Ovary (tissue), 7 donors: ENCODE measurements at regions not wholly inside any gene's neighbourhood (a gene's known extent, or its start where the extent isn't known, plus 50 kb on each side); places are given as distances from the start of the nearest gene placed in this dataset.

ENCODE experiments used
- DNase-seq, 5 donors: peaks; one replicate each; pipeline ENCODE4 v3.0.0-alpha.2; 2019 to 2020
- H3K27ac ChIP-seq, 2 donors: fragments of 200-600 bp; one replicate each; pipeline versions ENCODE4 v1.5.1 to v1.8.0; 2019 to 2022
- H3K27me3 ChIP-seq: fragments of 200-600 bp; one replicate; pipeline ENCODE4 v1.8.0; 2022
- H3K36me3 ChIP-seq: fragments of 200-600 bp; sonication (generic); one replicate; pipeline ENCODE4 v1.5.1; 2019
- H3K4me1 ChIP-seq: one replicate; pipeline ENCODE4 v1.8.1; 2013; ENCODE audit warnings: mild to moderate bottlenecking, moderate library complexity; ENCODE audit not compliant: insufficient read depth
- H3K4me3 ChIP-seq: fragments of 200-600 bp; sonication (generic); one replicate; pipeline ENCODE4 v1.5.1; 2017
- H3K9me3 ChIP-seq, 2 donors: fragments of 200-600 bp in 1 of 2; sonication (generic) in 1 of 2; one replicate each; pipeline versions ENCODE4 v1.5.1 to v1.8.1; 2013 to 2019; ENCODE audit warnings: mild to moderate bottlenecking in 1 of 2, moderate library complexity in 1 of 2
- CTCF ChIP-seq, 3 donors: fragments of 450-650 bp in 2 of 3; fragments of 200-600 bp in 1 of 3; IDR thresholded peaks; one replicate each; pipeline versions ENCODE4 v1.5.1 to v1.8.0; 2016 to 2022; ENCODE audit warnings: antibody characterized with exemption in 3 of 3, mild to moderate bottlenecking in 1 of 3
- EP300 ChIP-seq: sonication (generic); formaldehyde crosslinking; IDR thresholded peaks from one replicate; pipeline ENCODE4 v1.6.1; 2017; ENCODE audit warnings: antibody characterized with exemption
- POLR2A ChIP-seq: fragments of 450-650 bp; IDR thresholded peaks from one replicate; pipeline ENCODE4 v1.6.1; 2017; ENCODE audit warnings: antibody characterized with exemption, mild to moderate bottlenecking, moderate library complexity
- WGBS, 3 donors: extraction: QIAGEN DNeasy Blood & Tissue Kit in 1 of 3; methylation state at CpG; one replicate each; pipeline versions ENCODE4 v1.1.5 to v1.1.7; 2013 to 2017; 5-methylcytosine and 5-hydroxymethylcytosine counted together
- intact Hi-C, 4 donors: fragments of 100-400 bp; cut with DNase I; formaldehyde crosslinking; loops; one replicate each; pipeline versions ENCODE4 v1.11.0 to v1.15.1; 2022 to 2023
- donor health status: DM: no; HTN: no; CAD: no; lungs with moderate emphysema.
- donor health status: DM: no; HTN: no; CAD: no.
- donor health status: Bipolar disorder and iron deficiency.
- donor health status: DM: no; HTN: no; CAD: no.
- donor health status: DM: yes; HTN: yes; CAD: no.

DNA sequence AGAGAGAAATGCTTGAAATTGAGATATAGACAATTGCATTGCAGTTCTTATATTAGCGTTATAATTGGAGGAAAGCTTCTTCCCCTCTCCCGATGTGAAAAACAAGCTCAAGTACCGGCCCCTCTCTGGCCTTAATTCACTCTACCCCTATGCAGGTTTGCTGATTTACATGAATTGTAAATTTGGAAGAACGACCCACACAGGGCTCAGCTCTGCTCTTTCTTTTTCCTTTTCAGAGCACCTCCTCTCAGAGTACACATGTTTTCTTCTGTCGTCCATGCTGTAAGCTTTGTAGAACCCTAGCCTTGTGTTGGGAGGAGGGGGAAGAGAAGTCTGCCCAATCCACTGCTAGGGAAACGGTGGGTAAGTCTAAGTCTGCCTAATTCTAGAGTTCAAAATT, 140.8 kb downstream of the IQUB start:
- Histone ChIP-seq H3K9me3 (no peaks in the 10 kb centered on the region), H3K4me1 (peaks cover 4% of the 10 kb centered on the region), H3K27ac (no peak overlapping the region), H3K36me3 (no peaks in the 10 kb centered on the region), H3K4me3 (no peak overlapping the region), H3K27me3 (no peaks in the 10 kb centered on the region)
- no peak for TF ChIP-seq CTCF (IDR thresholded peaks at IDR 0.05)
- no peak for TF ChIP-seq EP300
- no peak for TF ChIP-seq POLR2A
- 68 to 75% (median 72%) methylated on average over 6 of the region's 6 CpGs for WGBS, 3 donors
- DNase-seq, result no peak
- intact Hi-C loops, result no loop called here

DNA sequence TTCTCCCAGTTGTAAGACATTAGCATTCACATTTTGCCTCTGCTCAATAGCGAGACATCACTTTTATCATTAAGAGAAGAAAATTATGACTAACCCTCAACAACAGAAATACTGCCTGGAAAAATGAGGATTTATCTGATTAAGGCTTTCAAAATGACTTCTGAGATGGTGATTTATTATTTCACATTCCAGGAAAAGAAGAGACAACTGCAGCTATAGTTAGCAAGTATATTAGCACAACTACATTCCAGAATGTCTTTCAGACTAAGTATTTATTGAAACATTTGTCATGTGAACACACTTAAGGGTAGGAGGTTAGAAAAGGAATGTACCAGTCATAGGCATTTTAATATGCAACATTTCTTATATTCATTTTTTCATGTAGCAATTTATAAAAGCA, 162.0 kb downstream of the IQUB start:
- intact Hi-C loops, result no loop called here
- no peaks in the 10 kb centered on the region for H3K27me3 ChIP-seq
- TF ChIP-seq EP300 (no peak), POLR2A (no peak), CTCF (IDR thresholded peaks at IDR 0.05) (no peak)
- DNase-seq, result no peak
- H3K36me3 ChIP-seq, result no peaks in the 10 kb centered on the region
- H3K4me3 ChIP-seq, result no peak overlapping the region
- H3K9me3 ChIP-seq, result no peaks in the 10 kb centered on the region
- no peaks in the 10 kb centered on the region for H3K4me1 ChIP-seq
- WGBS, 3 donors, result 32 to 45% (median 40%) methylated on average over 1 of the region's 1 CpG
- no peak overlapping the region for H3K27ac ChIP-seq

GRCh38 chr7:123367484-123368122, 166.8 kb downstream of the IQUB start:
- no peak for DNase-seq
- no peaks in the 10 kb centered on the region for H3K36me3 ChIP-seq
- H3K27me3 ChIP-seq, result no peaks in the 10 kb centered on the region
- intact Hi-C loops, result no loop called here
- H3K4me1 ChIP-seq, result no peaks in the 10 kb centered on the region
- TF ChIP-seq EP300 (no peak), CTCF (IDR thresholded peaks at IDR 0.05) (no peak), POLR2A (no peak)
- WGBS, 3 donors, result 64 to 66% (median 66%) methylated on average over 5 of the region's 5 CpGs
- H3K27ac ChIP-seq, result no peak overlapping the region
- no peak overlapping the region for H3K4me3 ChIP-seq
- no peaks in the 10 kb centered on the region for H3K9me3 ChIP-seq

GRCh38 chr7:123367031-123367430, 167.3 kb upstream of the SLC13A1 start:
- Histone ChIP-seq H3K27ac (no peak overlapping the region), H3K4me3 (no peak overlapping the region), H3K36me3 (no peaks in the 10 kb centered on the region), H3K4me1 (no peaks in the 10 kb centered on the region), H3K27me3 (no peaks in the 10 kb centered on the region), H3K9me3 (no peaks in the 10 kb centered on the region)
- WGBS, 3 donors, result 30 to 34% (median 34%) methylated on average over 4 of the region's 4 CpGs
- intact Hi-C loops, result no loop called here
- DNase-seq, result no peak
- TF ChIP-seq CTCF (IDR thresholded peaks at IDR 0.05) (no peak), POLR2A (no peak), EP300 (no peak)
